KOPT-K1 (cell line): ENCODE measurements at regions not wholly inside any gene's neighbourhood (a gene's known extent, or its start where the extent isn't known, plus 50 kb on each side); places are given as distances from the start of the nearest gene placed in this dataset.

Source experiments
- H3K27ac ChIP-seq: fragments of 200-600 bp; sonication (generic); 2 replicates; pipeline ENCODE4 v1.5.1; 2016; ENCODE audit warnings: antibody characterized with exemption, mild to moderate bottlenecking, low read depth, low read length; ENCODE audit not compliant: poor library complexity, severe bottlenecking
- H3K36me3 ChIP-seq: fragments of 200-600 bp; sonication (generic); 2 replicates; pipeline ENCODE4 v1.5.1; 2017; ENCODE audit warnings: antibody characterized with exemption, mild to moderate bottlenecking, low read length, moderate library complexity; ENCODE audit not compliant: insufficient read depth
- H3K9me3 ChIP-seq: fragments of 200-600 bp; sonication (generic); 2 replicates; pipeline ENCODE4 v1.5.1; 2017; ENCODE audit warnings: antibody characterized with exemption, low read length, mild to moderate bottlenecking; ENCODE audit not compliant: insufficient read depth, poor library complexity, severe bottlenecking

DNA sequence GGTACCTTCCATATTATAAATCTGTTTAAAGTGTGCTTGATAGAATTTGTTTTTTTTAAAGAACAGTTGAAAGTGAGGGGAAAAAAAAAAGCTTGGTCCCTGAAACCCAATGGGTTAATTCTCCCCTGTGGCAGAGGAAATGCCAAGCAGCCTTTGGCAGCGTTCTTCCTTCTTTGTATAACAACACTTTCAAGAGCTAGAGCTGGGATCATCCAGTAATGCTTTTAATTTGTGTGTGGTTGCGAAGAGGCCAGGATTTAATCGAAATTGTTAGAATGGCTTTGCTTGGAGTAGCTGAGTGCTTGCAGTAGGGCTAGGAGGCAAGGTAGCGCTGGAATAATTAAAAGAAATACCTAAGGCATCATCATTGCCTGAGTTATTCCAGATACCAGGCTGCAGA, 692.0 kb downstream of the DHX35 start:
- H3K36me3 ChIP-seq: no peaks in the 10 kb centered on the region
- H3K9me3 ChIP-seq: no peaks in the 10 kb centered on the region
- no peak overlapping the region for H3K27ac ChIP-seq

DNA sequence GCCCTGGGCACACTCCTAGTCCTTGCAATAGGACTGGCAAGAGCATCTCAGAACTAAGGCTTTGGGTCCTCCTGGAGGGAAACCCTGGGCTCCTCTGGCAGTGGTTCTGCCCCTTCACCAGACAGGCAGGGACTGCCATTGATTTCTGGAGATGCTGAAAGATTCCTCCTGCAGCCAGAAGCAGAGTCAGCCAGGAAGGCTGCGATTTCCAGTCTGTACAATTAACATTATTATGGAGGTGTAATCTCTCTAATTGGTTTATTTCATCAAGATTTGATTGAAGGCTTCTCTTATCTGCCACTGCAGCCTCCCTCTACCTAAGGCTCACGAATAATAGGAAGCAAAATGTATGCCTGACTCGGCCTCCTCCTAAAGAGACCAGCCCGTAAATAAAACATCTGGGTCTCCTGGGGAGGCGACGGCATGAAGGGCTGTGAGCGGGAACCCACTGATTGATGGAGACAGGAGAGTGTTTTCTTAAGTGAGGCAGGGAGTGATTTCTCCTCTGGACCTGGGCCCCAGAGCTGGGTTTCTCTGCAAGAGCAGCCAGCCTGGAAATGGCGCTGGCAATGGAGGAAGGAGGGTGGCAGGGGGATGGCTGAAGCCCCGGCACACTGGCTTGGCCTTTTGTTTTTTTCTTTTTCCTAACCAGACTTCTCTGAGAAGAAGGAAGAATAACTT, 689.6 kb downstream of the DHX35 start:
- Histone ChIP-seq H3K9me3 (no peaks in the 10 kb centered on the region), H3K36me3 (no peaks in the 10 kb centered on the region), H3K27ac (no peak overlapping the region)

GRCh38 chr20:39646874-39647413, 684.8 kb downstream of the DHX35 start:
- no peaks in the 10 kb centered on the region for H3K36me3 ChIP-seq
- no peak overlapping the region for H3K27ac ChIP-seq
- H3K9me3 ChIP-seq: no peaks in the 10 kb centered on the region

GRCh38 chr20:39645131-39645530, 683.0 kb downstream of the DHX35 start:
- Histone ChIP-seq H3K27ac (no peak overlapping the region), H3K9me3 (no peaks in the 10 kb centered on the region), H3K36me3 (no peaks in the 10 kb centered on the region)

DNA sequence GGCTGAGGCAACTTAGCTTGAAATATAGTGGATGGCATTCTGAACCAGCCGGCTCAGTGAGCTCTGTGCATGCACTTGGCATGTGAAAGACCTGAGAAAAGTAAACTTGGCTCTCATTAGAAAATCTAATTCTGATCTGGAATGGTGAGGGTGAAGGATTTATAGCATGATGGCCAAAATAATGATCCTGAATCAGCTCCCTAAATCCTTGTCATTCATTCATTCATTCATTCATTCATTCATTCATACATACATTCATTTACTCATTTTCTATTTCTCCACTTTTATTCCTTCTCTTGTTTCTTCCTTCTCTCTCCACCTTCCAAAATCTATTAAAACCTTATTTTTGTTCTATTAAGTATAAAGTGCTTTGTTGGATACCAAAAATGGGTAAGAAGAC, 681.1 kb downstream of the DHX35 start:
- Histone ChIP-seq H3K9me3 (no peaks in the 10 kb centered on the region), H3K36me3 (no peaks in the 10 kb centered on the region), H3K27ac (no peak overlapping the region)

- Histone ChIP-seq H3K9me3 (no peaks in the 10 kb centered on the region), H3K27ac (no peak overlapping the region), H3K36me3 (no peaks in the 10 kb centered on the region)
Observed at GRCh38 chr20:39641423-39641822, 679.3 kb downstream of the DHX35 start.

DNA sequence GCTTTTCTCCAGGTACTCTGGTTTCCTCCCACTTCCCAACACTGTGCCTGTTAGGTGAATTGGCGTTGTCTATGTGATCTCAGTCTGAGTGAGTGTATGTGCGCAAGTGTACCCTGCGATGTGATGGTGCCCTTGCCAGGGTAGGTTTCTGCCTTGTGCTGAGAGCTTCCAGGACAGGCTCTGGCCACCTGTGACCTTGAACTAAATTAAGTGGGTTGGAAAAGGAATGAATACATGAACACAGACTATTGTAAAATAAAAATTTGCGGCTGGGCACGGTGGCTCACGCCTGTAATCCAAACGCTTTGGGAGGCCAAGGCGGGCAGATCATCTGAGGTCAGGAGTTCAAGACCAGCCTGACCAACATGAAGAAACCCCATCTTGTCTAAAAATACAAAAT, 678.0 kb downstream of the DHX35 start:
- Histone ChIP-seq H3K27ac (no peak overlapping the region), H3K9me3 (no peaks in the 10 kb centered on the region)

GRCh38 chr20:39638731-39639130, 676.6 kb downstream of the DHX35 start:
- no peaks in the 10 kb centered on the region for H3K36me3 ChIP-seq
- H3K27ac ChIP-seq: no peak overlapping the region
- no peaks in the 10 kb centered on the region for H3K9me3 ChIP-seq

More for the DNA sequence above, 678.0 kb downstream of the DHX35 start:
- H3K36me3 ChIP-seq: no peaks in the 10 kb centered on the region

- Histone ChIP-seq H3K9me3 (no peaks in the 10 kb centered on the region), H3K36me3 (no peaks in the 10 kb centered on the region), H3K27ac (no peak overlapping the region)
Observed at GRCh38 chr20:39633689-39634088, 671.5 kb downstream of the DHX35 start.

DNA sequence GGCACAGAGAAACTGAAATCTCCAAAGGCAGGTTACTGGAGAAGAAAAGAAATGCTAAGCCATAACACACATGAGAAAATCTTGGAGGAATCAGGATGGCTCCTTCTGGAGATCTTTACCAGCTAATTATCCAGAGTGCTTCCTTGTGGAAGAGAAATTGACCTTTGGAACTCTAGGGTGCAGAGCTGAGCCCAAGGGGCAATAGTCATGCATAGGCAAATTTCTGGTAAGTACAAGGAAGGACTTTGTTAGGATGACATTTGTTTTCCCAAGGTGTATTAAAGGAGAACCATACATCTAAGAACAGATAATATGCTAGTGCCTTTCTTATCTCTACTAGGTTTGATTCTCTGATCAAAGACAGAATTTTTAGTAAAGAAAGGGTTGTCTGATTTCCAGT, 670.6 kb downstream of the DHX35 start:
- H3K9me3 ChIP-seq: no peaks in the 10 kb centered on the region
- H3K27ac ChIP-seq: no peak overlapping the region
- H3K36me3 ChIP-seq: no peaks in the 10 kb centered on the region

GRCh38 chr20:39632176-39632575, 670.0 kb downstream of the DHX35 start:
- H3K9me3 ChIP-seq: no peaks in the 10 kb centered on the region
- H3K36me3 ChIP-seq: no peaks in the 10 kb centered on the region
- H3K27ac ChIP-seq: no peak overlapping the region

GRCh38 chr20:39631557-39631956, 669.4 kb downstream of the DHX35 start:
- Histone ChIP-seq H3K9me3 (no peaks in the 10 kb centered on the region), H3K27ac (no peak overlapping the region), H3K36me3 (no peaks in the 10 kb centered on the region)

- H3K9me3 ChIP-seq: no peaks in the 10 kb centered on the region
- H3K36me3 ChIP-seq: no peaks in the 10 kb centered on the region
- H3K27ac ChIP-seq: no peak overlapping the region
Observed at GRCh38 chr20:39630215-39630908, 668.2 kb downstream of the DHX35 start.

DNA sequence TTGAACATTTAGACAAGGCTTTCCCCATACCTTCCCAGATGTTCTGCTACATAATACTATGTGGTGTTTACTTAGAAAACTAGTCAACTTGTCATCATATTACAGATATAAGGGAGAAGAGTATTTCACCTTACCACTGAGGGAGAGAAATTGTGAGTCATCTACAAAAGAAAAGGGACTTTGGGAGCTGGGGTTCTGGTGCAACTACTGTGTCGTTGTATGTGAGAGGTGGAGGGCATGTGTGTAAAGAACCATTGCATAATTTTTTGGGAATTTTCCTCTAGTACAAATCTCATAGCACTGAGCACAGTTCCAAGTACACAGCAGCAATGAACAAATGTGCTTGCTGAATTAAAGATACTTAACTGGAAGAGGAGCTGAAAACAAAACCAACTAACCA, 665.6 kb downstream of the DHX35 start:
- no peaks in the 10 kb centered on the region for H3K36me3 ChIP-seq
- H3K27ac ChIP-seq: no peak overlapping the region
- H3K9me3 ChIP-seq: no peaks in the 10 kb centered on the region

GRCh38 chr20:39624316-39624715, 662.2 kb downstream of the DHX35 start:
- no peak overlapping the region for H3K27ac ChIP-seq
- no peaks in the 10 kb centered on the region for H3K9me3 ChIP-seq
- H3K36me3 ChIP-seq: no peaks in the 10 kb centered on the region
